ENCODE measurements at regions not wholly inside any gene's neighbourhood (a gene's known extent, or its start where the extent isn't known, plus 50 kb on each side); places are given as distances from the start of the nearest gene placed in this dataset.
A peak's percentile ranks its signal among the peaks of the same experiment; 100 is the strongest.

DNA sequence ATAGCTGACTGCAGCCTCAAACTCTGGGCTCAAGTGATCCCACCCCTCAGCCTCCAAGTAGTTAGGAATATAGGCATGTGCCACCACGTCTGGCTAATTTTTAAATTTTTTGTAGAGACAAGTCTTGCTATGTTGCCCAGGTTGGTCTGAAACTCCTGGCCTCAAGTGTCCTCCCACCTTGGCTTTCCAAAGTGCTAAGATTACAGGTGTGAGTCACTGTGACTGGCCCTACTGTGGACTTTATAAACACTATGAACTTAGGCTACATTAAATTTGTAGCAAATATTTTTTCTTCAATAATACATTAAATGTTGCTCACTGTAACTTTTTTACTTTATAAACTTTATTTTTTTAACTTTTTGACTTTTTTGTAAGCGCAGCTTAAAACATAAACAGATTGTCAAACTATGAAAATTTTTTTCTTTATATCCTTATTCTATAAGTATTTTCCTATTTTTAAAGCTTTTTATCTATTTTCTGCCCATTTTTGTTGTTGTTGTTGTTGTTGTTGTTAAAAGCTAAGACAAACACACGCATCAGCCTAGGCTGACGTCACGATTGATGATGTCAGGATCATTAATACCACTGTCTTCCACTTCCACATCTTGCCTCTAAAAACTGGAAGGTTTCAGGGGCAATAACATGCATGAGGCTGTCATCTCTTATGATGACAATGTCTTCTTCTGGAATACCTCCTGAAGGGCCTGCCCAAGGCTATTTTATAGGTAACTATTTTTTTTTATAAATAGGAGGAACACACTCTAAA is 204.2 kb downstream of the KLF5 start:
- DNase-seq (ENCODE audit: low read depth), result no peak
- Histone ChIP-seq H3K36me3 (ENCODE audit: control insufficient read depth, insufficient read depth, low read length) (no peaks in the 10 kb centered on the region), H3K27me3 (ENCODE audit: control insufficient read depth, insufficient read depth, low read length) (no peaks in the 10 kb centered on the region; the same call in 1 of the 2 replicates), H3K4me3 (ENCODE audit: low read depth, low read length) (no peak overlapping the region)
- POLR2A ChIA-PET, result no interaction called here
- CTCF ChIA-PET, result interaction anchor here (0.6 kb wide), 1 partner anchor 31 kb away, joined by 3 read pairs; no protein-coding TSS in a partner anchor
- TF ChIP-seq, protein P1, sequence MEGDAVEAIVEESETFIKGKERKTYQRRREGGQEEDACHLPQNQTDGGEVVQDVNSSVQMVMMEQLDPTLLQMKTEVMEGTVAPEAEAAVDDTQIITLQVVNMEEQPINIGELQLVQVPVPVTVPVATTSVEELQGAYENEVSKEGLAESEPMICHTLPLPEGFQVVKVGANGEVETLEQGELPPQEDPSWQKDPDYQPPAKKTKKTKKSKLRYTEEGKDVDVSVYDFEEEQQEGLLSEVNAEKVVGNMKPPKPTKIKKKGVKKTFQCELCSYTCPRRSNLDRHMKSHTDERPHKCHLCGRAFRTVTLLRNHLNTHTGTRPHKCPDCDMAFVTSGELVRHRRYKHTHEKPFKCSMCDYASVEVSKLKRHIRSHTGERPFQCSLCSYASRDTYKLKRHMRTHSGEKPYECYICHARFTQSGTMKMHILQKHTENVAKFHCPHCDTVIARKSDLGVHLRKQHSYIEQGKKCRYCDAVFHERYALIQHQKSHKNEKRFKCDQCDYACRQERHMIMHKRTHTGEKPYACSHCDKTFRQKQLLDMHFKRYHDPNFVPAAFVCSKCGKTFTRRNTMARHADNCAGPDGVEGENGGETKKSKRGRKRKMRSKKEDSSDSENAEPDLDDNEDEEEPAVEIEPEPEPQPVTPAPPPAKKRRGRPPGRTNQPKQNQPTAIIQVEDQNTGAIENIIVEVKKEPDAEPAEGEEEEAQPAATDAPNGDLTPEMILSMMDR (IDR thresholded peaks at IDR 0.05; ENCODE audit: insufficient read depth, low read depth, low read length), result no peak

DNA sequence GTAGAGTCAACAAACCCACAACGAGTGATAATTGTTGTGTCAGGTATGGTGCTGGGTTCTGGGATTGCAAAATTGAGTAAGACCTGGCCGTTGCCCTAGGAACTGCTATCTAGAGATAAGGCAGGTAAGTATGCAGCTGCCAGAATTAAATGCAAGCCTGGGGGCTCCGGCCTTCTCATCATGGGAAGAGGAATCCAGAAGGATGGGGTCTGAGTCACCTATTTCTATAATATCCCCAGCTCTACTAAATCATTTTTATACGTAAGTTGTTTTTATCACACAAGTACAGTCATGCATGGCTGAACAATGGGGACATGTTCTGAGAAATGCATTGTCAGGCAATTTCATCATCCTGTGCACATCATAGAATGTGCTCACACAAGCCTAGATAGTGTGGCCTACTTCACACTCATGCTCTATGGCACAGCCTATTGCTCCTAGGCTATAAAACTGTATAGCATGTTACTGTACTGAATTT is 203.0 kb downstream of the KLF5 start:
- H3K4me3 ChIP-seq (ENCODE audit: low read depth, low read length), result no peak overlapping the region
- TF ChIP-seq, protein P1 (IDR thresholded peaks at IDR 0.05; ENCODE audit: insufficient read depth, low read depth, low read length), result no peak
- H3K27me3 ChIP-seq (ENCODE audit: control insufficient read depth, insufficient read depth, low read length), result no peaks in the 10 kb centered on the region; the same call in 1 of the 2 replicates
- H3K36me3 ChIP-seq (ENCODE audit: control insufficient read depth, insufficient read depth, low read length), result no peaks in the 10 kb centered on the region
- CTCF ChIA-PET, result no interaction called here
- POLR2A ChIA-PET, result no interaction called here
- DNase-seq (ENCODE audit: low read depth), result no peak

DNA sequence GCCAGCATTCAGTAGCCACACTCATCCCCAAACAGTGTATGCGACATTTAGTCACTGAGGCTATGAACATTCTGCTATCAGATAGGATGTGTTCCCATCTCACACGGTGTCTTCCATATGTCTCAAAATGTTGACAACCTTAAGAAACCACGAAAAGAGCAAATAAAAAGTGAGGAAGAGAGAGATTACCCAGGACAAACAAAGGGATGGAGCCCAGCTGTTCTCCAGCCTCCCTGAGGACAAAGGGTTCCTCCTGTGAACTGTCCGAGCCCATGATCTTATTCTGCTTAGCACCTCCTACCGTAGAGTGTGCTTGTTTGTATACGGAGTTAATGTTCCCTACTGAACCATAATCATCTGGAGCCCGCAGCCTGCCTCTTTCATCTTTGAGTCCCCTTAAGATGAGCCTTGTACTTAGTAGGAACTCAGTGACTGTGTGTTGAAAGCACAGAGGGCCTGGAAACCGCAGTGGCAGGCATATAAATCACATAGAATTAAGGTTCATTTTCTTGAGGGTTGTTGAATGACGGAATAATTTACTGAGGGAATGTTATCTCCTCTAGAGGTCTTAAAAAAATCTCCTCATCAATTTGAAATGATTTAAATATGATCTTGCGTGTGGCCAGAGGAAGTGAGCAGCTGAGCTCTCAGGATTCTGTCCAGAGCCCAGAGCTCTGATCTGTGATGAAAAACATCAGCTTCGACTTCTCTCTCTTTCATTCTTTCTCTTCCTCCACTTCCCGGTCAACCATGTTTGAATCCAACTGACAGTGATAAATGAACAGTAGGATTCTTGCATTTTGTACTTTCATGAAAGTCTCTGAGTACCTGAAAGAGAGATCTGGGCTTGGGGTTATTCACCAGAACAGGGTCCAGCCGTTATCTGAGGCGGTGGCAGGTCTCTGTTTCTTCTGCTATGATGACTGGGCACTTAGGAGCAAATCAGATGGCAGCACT is 200.5 kb downstream of the KLF5 start:
- no peak overlapping the region for H3K4me3 ChIP-seq (ENCODE audit: low read depth, low read length)
- H3K27me3 ChIP-seq (ENCODE audit: control insufficient read depth, insufficient read depth, low read length), result no peaks in the 10 kb centered on the region
- TF ChIP-seq, protein P1 (IDR thresholded peaks at IDR 0.05; ENCODE audit: insufficient read depth, low read depth, low read length), result no peak
- CTCF ChIA-PET, result interaction anchor here (1.0 to 1.5 kb wide), 2 partner anchors 10 kb away, joined by 3 to 4 read pairs; no protein-coding TSS in a partner anchor
- POLR2A ChIA-PET, result no interaction called here
- H3K36me3 ChIP-seq (ENCODE audit: control insufficient read depth, insufficient read depth, low read length), result no peaks in the 10 kb centered on the region
- peak; percentile 44 for DNase-seq (ENCODE audit: low read depth)

DNA sequence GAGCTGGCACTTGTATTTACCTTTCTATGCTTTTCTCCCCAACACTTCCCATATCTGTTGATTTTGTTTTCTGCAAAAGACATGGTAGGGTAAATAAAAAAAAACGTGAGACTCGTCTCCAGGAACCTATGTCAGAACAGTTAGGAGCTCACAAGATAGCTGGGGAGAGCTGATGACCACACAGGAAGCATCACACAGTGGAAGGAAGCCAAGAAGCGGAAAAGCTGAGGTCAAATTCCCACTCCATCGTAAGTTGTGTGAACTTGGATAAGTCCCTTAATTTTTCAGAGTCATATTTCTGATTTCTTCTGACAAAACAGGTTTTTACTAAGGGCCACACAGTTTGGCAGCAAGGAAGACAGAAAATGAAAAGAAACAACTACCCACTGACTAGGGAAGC is 199.6 kb downstream of the KLF5 start:
- H3K4me3 ChIP-seq (ENCODE audit: low read depth, low read length), result no peak overlapping the region
- H3K36me3 ChIP-seq (ENCODE audit: control insufficient read depth, insufficient read depth, low read length), result no peaks in the 10 kb centered on the region
- ChIA-PET CTCF (interaction anchor here (1.0 kb wide), 1 partner anchor 9 kb away, joined by 3 read pairs; no protein-coding TSS in a partner anchor), POLR2A (no interaction called here)
- DNase-seq (ENCODE audit: low read depth), result no peak
- no peaks in the 10 kb centered on the region for H3K27me3 ChIP-seq (ENCODE audit: control insufficient read depth, insufficient read depth, low read length)
- TF ChIP-seq, protein P1 (IDR thresholded peaks at IDR 0.05; ENCODE audit: insufficient read depth, low read depth, low read length), result no peak

DNA sequence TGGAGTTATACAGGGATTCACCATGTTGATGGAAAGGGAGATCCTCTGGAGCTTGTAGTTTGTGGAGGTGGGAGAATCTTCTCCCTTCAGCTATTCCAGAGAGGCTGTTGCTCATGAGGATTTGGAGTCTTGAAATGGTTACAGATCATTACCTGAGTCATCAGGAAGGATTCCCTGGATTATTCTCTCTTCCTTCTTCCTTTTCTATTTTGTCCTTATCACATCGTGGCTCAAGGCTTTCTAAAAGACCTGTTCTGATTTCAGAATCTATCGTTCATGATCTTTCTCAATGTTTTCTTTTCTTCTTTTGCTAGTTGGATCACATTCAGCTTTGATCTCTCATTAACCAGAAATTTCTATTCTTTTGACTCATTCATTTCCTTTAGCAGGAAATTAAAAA is 196.0 kb downstream of the KLF5 start:
- Histone ChIP-seq H3K36me3 (ENCODE audit: control insufficient read depth, insufficient read depth, low read length) (no peaks in the 10 kb centered on the region), H3K4me3 (ENCODE audit: low read depth, low read length) (no peak overlapping the region), H3K27me3 (ENCODE audit: control insufficient read depth, insufficient read depth, low read length) (no peaks in the 10 kb centered on the region)
- no peak for DNase-seq (ENCODE audit: low read depth)
- POLR2A ChIA-PET, result interaction anchor here (0.7 kb wide), 1 partner anchor 11 kb away, joined by 3 read pairs; no protein-coding TSS in a partner anchor
- CTCF ChIA-PET, result no interaction called here
- TF ChIP-seq, protein P1 (IDR thresholded peaks at IDR 0.05; ENCODE audit: insufficient read depth, low read depth, low read length), result no peak
